ENCODE measurements at regions not wholly inside any gene's neighbourhood (a gene's known extent, or its start where the extent isn't known, plus 50 kb on each side); places are given as distances from the start of the nearest gene placed in this dataset.

DNA sequence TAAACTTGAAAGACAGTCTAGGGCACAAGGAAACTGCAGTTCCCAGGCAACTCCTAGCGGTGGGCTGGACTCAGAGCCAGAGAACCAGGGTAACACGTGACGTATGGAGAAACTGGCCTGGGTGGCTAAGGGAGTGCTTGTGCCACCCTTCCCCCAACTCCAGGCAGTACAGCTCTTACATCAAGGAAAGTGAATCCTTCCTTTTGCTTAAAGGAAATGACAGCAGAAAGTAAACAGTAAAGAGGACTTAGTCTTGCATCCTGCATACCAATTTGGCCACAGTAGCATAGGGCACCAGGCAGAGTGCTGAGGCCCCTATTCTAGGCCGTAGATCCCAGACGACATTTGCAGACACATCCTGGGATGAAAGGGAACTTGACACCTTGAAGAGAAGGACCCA is 322.8 kb downstream of the CD109 start:
- TF ChIP-seq YY1 (IDR thresholded peaks at IDR 0.05; ENCODE audit: insufficient read depth, insufficient read length) (no peak), ZNF274 (IDR thresholded peaks at IDR 0.05; ENCODE audit: low read depth, low read length) (no peak)

All from NT2/D1 (cell line).